GM12865 (cell line): ENCODE measurements at regions not wholly inside any gene's neighbourhood (a gene's known extent, or its start where the extent isn't known, plus 50 kb on each side); places are given as distances from the start of the nearest gene placed in this dataset.

Experiments
- DNase-seq: peaks from one replicate; pipeline ENCODE4 v3.0.0; 2010; ENCODE audit warnings: low read depth
- H3K4me3 ChIP-seq: 2 replicates; pipeline ENCODE4 v1.5.1; 2011; ENCODE audit warnings: mild to moderate bottlenecking, low read depth, low read length, control low read depth
- TF ChIP-seq, protein P1 (sequence below): IDR thresholded peaks from 2 replicates; pipeline ENCODE4 v1.5.1; 2011; ENCODE audit warnings: low read length, control low read depth, low read depth, inconsistent platforms; ENCODE audit not compliant: insufficient read depth; ENCODE audit errors: missing control alignments

DNA sequence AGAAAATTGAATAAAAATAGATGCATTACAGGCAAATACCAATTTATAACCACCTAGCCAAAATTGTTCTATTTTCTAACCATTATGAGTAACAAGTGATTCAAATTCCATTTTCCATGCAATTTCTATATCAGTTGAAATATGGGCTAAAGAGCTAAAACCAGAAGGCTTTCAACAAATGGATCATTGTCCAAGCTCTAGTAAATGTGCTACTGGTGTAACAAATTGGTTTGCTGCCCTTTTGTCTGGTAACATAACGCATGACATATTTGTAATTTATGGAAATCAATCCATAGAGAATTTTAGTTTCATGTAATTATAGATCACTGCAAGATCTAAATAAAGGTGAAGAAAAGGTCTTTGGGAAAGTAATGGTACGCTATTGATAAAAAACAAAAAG lies 708.0 kb upstream of the GRAMD2B start:
- no peak overlapping the region for H3K4me3 ChIP-seq
- no peak for DNase-seq
- TF ChIP-seq, protein P1, sequence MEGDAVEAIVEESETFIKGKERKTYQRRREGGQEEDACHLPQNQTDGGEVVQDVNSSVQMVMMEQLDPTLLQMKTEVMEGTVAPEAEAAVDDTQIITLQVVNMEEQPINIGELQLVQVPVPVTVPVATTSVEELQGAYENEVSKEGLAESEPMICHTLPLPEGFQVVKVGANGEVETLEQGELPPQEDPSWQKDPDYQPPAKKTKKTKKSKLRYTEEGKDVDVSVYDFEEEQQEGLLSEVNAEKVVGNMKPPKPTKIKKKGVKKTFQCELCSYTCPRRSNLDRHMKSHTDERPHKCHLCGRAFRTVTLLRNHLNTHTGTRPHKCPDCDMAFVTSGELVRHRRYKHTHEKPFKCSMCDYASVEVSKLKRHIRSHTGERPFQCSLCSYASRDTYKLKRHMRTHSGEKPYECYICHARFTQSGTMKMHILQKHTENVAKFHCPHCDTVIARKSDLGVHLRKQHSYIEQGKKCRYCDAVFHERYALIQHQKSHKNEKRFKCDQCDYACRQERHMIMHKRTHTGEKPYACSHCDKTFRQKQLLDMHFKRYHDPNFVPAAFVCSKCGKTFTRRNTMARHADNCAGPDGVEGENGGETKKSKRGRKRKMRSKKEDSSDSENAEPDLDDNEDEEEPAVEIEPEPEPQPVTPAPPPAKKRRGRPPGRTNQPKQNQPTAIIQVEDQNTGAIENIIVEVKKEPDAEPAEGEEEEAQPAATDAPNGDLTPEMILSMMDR: no peak

DNA sequence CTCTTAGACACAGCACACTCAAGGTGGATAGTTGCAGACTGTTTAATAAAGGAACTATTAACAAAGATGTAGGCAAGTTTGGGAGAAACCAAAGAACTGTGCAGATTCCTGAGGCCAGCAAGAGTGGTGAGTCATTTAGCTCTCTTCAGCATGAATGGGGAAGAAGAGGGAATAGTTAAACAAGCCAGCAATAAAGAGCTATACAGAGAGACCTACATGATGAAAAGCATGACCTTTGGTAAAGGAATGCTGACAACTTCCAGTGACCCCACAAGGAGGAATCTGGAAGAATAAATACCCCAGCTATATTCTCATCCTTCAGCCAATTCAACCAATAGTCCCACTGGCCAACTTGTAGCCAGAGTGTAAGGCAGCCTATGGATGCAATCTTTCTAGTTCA lies 706.0 kb upstream of the GRAMD2B start:
- TF ChIP-seq, protein P1: no peak
- no peak for DNase-seq
- no peak overlapping the region for H3K4me3 ChIP-seq

DNA sequence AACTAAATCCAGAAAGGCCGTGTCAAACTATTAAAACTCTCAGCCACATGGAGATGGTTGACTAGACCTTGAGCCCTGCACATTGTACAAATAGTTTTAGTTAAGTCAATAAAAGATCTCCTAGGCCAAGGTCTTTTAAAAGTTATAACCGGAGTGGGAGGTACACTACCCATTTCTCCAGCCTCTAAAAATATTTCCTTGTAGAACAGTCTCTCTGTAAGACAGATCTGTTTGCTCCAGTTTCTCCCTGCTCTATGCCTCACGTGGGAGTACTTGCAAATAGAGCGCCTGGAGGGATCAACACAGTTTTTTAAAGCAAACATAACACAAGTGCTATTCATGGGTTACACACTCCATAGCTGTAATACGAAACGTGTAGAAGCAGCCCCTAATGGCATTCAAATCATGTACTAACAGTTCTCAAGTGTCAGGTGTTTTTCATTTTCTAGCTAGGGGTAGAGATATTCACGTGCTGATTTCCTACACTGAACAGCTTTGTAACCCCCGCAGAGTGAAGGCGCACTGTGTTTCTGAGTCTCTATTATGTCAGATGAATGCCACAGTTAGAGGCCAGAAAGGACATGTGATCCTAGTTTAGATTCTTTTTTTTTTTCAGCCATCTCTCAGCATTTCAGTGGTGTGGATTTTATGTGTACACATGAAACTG lies 703.4 kb upstream of the GRAMD2B start:
- no peak for DNase-seq
- TF ChIP-seq, protein P1: no peak
- H3K4me3 ChIP-seq: no peak overlapping the region

DNA sequence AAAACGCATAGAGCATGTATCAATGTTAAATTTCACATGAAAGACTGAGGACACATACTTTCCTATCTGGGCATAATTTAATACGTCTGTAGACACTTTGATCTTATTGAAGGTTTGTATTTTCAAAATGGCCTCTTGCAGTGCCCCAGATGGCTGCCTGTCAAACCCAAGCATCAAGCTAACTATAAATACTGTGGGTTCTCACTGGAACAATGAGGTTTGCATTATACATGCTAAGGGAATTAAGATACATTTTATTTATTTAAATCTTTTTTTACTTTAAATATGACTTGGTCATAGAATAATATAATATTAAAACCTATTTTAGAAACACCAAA lies 702.9 kb upstream of the GRAMD2B start:
- TF ChIP-seq, protein P1: no peak
- no peak overlapping the region for H3K4me3 ChIP-seq
- no peak for DNase-seq

DNA sequence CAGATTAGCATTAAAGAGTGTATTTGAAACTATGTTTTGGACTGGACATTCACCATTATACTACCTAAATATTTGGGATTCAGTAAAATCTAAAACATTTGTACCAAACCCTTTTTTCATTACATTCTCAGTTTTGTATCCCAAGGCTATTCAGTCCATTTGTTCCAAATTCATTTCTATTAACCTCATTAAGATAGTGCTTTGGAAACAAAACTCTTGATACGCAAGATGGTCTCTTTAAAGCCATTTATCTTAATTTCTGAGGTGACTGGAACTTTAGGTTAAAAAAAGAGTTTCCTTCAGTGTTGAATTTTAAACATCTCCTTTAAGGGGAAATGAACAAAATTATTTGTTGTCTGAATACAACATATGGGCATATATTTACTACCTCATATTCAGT lies 702.5 kb upstream of the GRAMD2B start:
- no peak overlapping the region for H3K4me3 ChIP-seq
- TF ChIP-seq, protein P1: no peak
- DNase-seq: no peak

DNA sequence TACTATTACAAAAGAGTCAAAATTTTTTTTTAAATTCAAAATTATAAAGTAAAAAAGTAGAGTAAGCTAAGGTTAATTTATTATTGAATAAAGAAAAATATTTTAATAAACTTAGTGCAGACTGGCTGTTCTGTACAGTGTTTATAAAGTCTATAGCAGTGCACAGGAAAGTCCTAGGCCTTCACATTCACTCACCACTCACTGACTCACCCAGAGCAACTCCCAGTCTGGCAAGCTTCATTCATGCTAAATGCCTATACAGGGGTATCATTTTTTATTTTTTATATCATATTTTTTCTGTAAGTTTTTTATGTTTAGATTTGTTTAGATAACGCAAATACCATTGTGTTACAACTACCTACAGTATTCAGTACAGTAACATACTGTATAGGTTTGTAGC lies 700.7 kb upstream of the GRAMD2B start:
- DNase-seq: no peak
- TF ChIP-seq, protein P1: no peak
- no peak overlapping the region for H3K4me3 ChIP-seq

DNA sequence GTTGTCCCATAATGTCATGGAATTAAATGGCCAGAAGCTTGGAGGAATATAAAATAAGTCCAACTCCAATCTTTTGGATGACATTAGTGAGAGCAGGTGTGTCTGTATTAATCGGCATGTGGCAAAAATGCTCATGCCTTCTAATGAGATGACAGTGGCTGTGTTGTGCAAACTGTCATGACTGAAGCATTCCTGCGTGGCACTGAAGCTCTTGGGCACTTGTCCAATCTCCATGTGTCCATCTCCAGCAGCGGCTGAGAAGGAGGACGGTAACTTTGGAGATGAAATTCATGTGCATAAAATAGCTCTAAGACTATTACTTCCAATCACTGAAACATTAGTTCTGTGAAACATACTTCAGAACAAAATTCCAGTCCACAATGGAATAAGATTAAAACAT lies 697.5 kb upstream of the GRAMD2B start:
- no peak for DNase-seq
- H3K4me3 ChIP-seq: no peak overlapping the region
- TF ChIP-seq, protein P1: no peak
